ENCODE measurements at regions not wholly inside any gene's neighbourhood (a gene's known extent, or its start where the extent isn't known, plus 50 kb on each side); places are given as distances from the start of the nearest gene placed in this dataset.

GRCh38 chr11:109858152-109858551 lies 235.0 kb upstream of the ZC3H12C start:
- no peaks in the 10 kb centered on the region for H3K9me3 Mint-ChIP-seq (ENCODE audit: low read depth, unreplicated experiment)
- no peak for TF ChIP-seq CTCF (IDR thresholded peaks at IDR 0.05; ENCODE audit: unreplicated experiment)
- BruUV-seq (replicated peaks) = no TSS peak
- H3K36me3 Mint-ChIP-seq (ENCODE audit: insufficient read depth, unreplicated experiment) = no peaks in the 10 kb centered on the region
- no peaks in the 10 kb centered on the region for H3K27me3 Mint-ChIP-seq (ENCODE audit: unreplicated experiment)
- intact Hi-C loops (cut with micrococcal nuclease; ENCODE audit: unreplicated experiment) = loop anchor here (10.0 kb wide), 2 partner anchors 517 to 577 kb away; no protein-coding TSS in a partner anchor
- DNase-seq = no peak
- H3K27ac Mint-ChIP-seq (ENCODE audit: unreplicated experiment) = no peak overlapping the region
- no peaks in the 10 kb centered on the region for H3K4me1 Mint-ChIP-seq (ENCODE audit: low read depth, unreplicated experiment)
- H3K4me3 Mint-ChIP-seq (ENCODE audit: low read depth, unreplicated experiment) = no peak overlapping the region
- CTCF ChIA-PET = no interaction called here

GRCh38 chr11:109859045-109859724 lies 234.0 kb upstream of the ZC3H12C start:
- Mint-ChIP-seq H3K4me1 (ENCODE audit: low read depth, unreplicated experiment) (no peaks in the 10 kb centered on the region), H3K27me3 (ENCODE audit: unreplicated experiment) (no peaks in the 10 kb centered on the region), H3K27ac (ENCODE audit: unreplicated experiment) (no peak overlapping the region), H3K9me3 (ENCODE audit: low read depth, unreplicated experiment) (no peaks in the 10 kb centered on the region), H3K36me3 (ENCODE audit: insufficient read depth, unreplicated experiment) (no peaks in the 10 kb centered on the region), H3K4me3 (ENCODE audit: low read depth, unreplicated experiment) (no peak overlapping the region)
- CTCF ChIA-PET = no interaction called here
- BruUV-seq (replicated peaks) = no TSS peak
- no peak for TF ChIP-seq CTCF (IDR thresholded peaks at IDR 0.05; ENCODE audit: unreplicated experiment)
- no peak for DNase-seq
- intact Hi-C loops (cut with micrococcal nuclease; ENCODE audit: unreplicated experiment) = loop anchor here (10.0 kb wide), 2 partner anchors 516 to 576 kb away; no protein-coding TSS in a partner anchor

DNA sequence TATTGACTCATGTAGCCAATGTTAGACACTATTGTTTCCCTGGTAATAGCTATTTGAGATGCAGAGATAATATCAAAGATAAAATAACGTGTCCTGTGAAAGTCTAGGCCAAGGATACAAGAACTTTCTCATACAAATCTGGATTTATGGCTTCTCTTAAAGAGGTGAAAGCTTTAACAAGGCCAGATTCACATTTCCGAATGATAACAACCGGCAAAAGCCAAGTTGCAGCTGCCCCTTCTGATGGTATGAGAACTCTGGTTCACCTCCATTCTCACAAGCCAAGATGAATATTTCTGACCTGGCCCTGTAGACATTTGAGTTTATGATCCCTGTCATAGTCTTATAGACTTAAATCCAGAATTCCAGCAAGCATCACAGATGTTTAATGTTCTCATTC lies 230.4 kb upstream of the ZC3H12C start:
- H3K27me3 Mint-ChIP-seq (ENCODE audit: unreplicated experiment) = no peaks in the 10 kb centered on the region
- no TSS peak for BruUV-seq (replicated peaks)
- no peaks in the 10 kb centered on the region for H3K4me1 Mint-ChIP-seq (ENCODE audit: low read depth, unreplicated experiment)
- H3K36me3 Mint-ChIP-seq (ENCODE audit: insufficient read depth, unreplicated experiment) = no peaks in the 10 kb centered on the region
- H3K9me3 Mint-ChIP-seq (ENCODE audit: low read depth, unreplicated experiment) = no peaks in the 10 kb centered on the region
- CTCF ChIA-PET = no interaction called here
- no peak overlapping the region for H3K4me3 Mint-ChIP-seq (ENCODE audit: low read depth, unreplicated experiment)
- no peak for DNase-seq
- intact Hi-C loops (cut with micrococcal nuclease; ENCODE audit: unreplicated experiment) = no loop called here
- H3K27ac Mint-ChIP-seq (ENCODE audit: unreplicated experiment) = no peak overlapping the region
- TF ChIP-seq CTCF (IDR thresholded peaks at IDR 0.05; ENCODE audit: unreplicated experiment) = no peak

DNA sequence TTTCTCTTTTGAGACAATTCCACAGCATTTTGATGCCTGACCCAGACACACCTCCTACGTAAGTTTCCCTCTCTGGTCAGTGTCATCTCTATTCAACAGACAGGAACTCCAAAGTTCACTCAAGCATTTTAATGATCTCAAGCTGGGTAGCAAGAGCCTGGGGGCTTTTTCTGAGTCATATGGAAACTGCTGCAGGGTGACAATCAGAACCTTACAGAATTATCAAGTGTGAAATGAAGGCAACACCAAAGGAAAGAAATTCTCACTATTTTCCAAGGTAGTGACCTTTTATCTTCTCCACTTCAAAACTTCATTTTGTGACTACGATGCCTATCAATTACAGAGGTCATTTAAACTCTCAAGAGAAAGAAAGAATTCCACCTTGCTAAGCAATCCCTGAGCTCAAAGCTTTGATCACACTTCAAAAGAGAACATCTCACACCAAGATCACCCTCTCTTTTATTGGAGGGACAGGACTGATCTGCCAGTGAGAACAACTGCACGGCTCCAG lies 229.0 kb upstream of the ZC3H12C start:
- Mint-ChIP-seq H3K27ac (ENCODE audit: unreplicated experiment) (no peak overlapping the region), H3K9me3 (ENCODE audit: low read depth, unreplicated experiment) (no peaks in the 10 kb centered on the region), H3K36me3 (ENCODE audit: insufficient read depth, unreplicated experiment) (no peaks in the 10 kb centered on the region), H3K4me3 (ENCODE audit: low read depth, unreplicated experiment) (no peak overlapping the region), H3K4me1 (ENCODE audit: low read depth, unreplicated experiment) (no peaks in the 10 kb centered on the region), H3K27me3 (ENCODE audit: unreplicated experiment) (no peaks in the 10 kb centered on the region)
- no peak for TF ChIP-seq CTCF (IDR thresholded peaks at IDR 0.05; ENCODE audit: unreplicated experiment)
- CTCF ChIA-PET = no interaction called here
- BruUV-seq (replicated peaks) = no TSS peak
- DNase-seq = no peak
- intact Hi-C loops (cut with micrococcal nuclease; ENCODE audit: unreplicated experiment) = no loop called here

Data from Calu3 (cell line).